H54 (cell line): ENCODE measurements at regions not wholly inside any gene's neighbourhood (a gene's known extent, or its start where the extent isn't known, plus 50 kb on each side); places are given as distances from the start of the nearest gene placed in this dataset.

Experiments used
- DNase-seq: peaks from one replicate; pipeline ENCODE4 v3.0.0; 2011; ENCODE audit warnings: low spot score, mixed read lengths; ENCODE audit not compliant: insufficient read length
- FAIRE-seq: peaks from 3 replicates; lab custom pipeline; 2011; peaks lifted over from hg19 to GRCh38; lab: Jason Lieb, UNC
- POLR2A ChIP-seq: IDR thresholded peaks from 2 replicates; pipeline ENCODE4 v1.6.1; 2011; ENCODE audit warnings: low read depth, mild to moderate bottlenecking, low read length

- no peak for DNase-seq
- no peak for FAIRE-seq
- no peak for TF ChIP-seq POLR2A
Measured at GRCh38 chr11:115869131-115869530, 364.9 kb upstream of the CADM1 start.

DNA sequence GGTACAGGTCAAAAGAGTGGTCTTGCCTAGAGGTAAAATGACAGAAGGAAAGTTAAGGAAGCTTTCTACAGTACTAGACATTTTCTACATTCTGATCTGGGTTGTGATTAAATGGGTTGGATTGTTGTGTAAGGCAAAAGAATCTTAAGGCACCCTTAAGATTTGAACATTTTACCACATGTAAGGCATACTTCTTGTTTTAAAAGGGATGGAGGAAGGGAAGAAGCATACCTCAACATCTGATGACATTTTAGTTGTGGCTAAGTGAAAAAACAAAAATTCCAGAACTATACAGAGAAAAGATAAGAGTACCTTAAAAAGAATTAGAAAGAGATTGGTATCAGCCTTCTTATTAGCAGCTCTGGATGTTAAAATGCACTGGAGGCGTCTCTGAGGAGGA is 356.0 kb upstream of the CADM1 start:
- no peak for TF ChIP-seq POLR2A
- FAIRE-seq (no peak), DNase-seq (no peak)

GRCh38 chr11:115848611-115849010 is 344.4 kb upstream of the CADM1 start:
- no peak for FAIRE-seq
- no peak for TF ChIP-seq POLR2A
- no peak for DNase-seq

GRCh38 chr11:115848080-115848479 is 343.9 kb upstream of the CADM1 start:
- no peak for DNase-seq

GRCh38 chr11:115845872-115846271 is 341.7 kb upstream of the CADM1 start:
- TF ChIP-seq POLR2A, result no peak
- FAIRE-seq (no peak), DNase-seq (no peak)

More at GRCh38 chr11:115848080-115848479, 343.9 kb upstream of the CADM1 start:
- TF ChIP-seq POLR2A, result no peak
- no peak for FAIRE-seq

DNA sequence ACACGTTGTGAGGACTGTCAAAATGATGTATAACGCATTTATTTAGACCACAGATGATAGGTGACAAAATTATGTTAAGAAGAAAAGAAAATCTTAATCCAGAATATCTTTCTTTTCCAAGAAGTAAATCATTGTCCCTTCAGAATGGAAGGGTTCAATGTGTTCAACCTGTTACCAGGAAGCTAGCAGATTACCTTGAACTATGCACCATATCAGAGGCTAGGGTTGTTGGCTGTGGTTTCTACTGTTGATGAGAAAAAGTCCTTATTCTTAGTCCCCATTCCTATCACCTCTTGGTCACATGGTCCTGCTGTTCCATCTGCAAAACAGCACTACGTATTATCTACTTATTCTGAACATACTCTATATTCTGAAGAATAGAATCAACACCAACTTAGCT is 339.5 kb upstream of the CADM1 start:
- no peak for DNase-seq
- no peak for FAIRE-seq
- no peak for TF ChIP-seq POLR2A

- TF ChIP-seq POLR2A, result no peak
- FAIRE-seq (no peak), DNase-seq (no peak)
Measured at GRCh38 chr11:115843111-115843510, 338.9 kb upstream of the CADM1 start.

DNA sequence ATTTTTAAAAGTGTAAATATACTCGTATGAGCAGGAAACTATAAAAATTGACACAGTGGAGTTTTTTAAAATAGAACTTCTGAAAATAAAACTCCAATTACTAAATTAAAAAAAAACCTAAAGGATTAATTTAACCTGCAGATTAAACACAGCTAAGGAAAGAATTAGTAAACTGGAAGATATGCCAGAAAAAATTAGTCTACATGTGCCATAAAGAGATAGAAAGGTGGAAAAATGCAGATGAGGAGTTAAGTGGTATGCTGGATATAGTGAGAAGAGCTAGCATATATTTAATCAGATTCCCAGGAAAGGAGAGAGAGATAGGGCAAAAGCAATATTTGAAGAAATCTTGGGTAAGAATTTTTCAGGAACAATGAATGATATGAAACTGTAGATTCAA is 315.8 kb upstream of the CADM1 start:
- no peak for DNase-seq
- FAIRE-seq, result no peak
- no peak for TF ChIP-seq POLR2A

DNA sequence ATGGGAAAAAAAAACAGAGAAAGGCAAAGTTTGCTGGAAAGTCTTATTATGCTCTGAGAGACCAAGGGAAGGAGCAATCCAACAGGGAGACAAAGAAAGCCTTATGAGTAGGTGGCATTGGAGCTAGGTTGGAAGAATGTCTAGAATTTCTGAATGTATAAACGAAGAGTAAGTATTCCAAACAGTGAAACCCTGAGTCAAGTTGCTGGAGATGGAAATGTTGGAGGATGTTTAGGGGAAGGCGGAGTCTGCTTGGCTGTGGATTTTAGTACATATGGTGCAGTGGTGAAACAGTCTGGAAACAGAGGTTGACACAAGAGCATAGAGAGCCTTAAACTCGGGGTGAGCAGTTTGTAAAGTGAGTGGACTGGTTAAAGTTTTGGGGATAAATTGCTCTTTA is 314.8 kb upstream of the CADM1 start:
- FAIRE-seq (no peak), DNase-seq (no peak)
- no peak for TF ChIP-seq POLR2A

- DNase-seq (no peak), FAIRE-seq (no peak)
- no peak for TF ChIP-seq POLR2A
Measured at GRCh38 chr11:115817844-115818468, 313.7 kb upstream of the CADM1 start.

DNA sequence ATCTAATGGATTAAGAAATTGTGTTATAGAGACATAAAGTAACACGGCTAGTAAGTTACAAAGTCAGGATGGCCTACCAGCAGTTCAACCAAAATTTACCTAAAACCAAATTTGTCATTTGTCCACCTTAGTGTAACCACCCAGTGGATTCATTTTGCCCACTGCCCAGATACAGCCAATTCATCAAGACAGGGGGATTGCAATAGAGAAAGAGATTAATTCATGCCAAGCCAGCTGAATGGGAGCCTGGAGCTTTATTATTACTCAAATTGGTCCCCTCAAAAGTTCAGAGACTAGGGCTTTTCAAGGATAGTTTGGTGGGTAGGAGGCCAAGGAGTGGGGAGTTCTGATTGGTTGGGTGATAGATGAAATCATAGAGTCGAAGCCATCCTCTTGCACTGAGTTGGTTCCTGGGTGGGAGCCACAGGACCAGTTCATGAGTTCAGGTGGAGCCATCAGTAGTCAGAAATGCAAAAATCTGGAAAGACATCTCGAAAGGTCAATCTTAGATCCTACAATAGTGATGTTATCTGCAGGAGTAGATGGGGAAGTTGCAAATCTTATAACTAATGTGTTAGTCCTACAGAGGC is 304.2 kb upstream of the CADM1 start:
- DNase-seq (no peak), FAIRE-seq (no peak)
- no peak for TF ChIP-seq POLR2A

GRCh38 chr11:115806056-115806455 is 301.8 kb upstream of the CADM1 start:
- TF ChIP-seq POLR2A, result no peak
- DNase-seq (no peak), FAIRE-seq (no peak)

- no peak for TF ChIP-seq POLR2A
- DNase-seq (no peak), FAIRE-seq (no peak)
Measured at GRCh38 chr11:115803073-115803740, 299.0 kb upstream of the CADM1 start.

DNA sequence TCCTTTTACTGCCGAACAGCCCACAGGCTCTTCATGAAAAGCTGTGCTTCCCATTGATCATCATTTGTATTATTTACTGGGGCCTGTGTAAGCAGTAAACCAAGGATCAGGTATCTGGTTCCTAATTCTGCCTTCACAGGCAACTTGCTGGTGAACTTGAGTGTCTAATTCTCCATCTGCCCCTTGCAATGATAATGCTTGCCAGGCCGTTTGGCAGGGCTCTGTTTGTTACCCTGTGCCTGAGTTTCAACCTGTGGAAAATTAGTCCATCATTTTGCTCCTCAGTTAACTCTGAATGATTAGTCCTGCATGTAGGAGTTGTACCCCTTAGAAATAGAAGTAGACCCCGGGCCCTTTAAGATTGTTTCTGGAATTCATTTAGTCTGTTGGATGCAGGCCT is 298.4 kb upstream of the CADM1 start:
- no peak for FAIRE-seq
- no peak for TF ChIP-seq POLR2A
- no peak for DNase-seq

GRCh38 chr11:115792903-115793302 is 288.7 kb upstream of the CADM1 start:
- DNase-seq, result no peak
- no peak for FAIRE-seq
- TF ChIP-seq POLR2A, result no peak
